CD14-positive monocyte (primary cell): ENCODE measurements at regions not wholly inside any gene's neighbourhood (a gene's known extent, or its start where the extent isn't known, plus 50 kb on each side); places are given as distances from the start of the nearest gene placed in this dataset.

Experiments
- DNase-seq, 3 donors: peaks; one replicate each; pipeline ENCODE4 v3.0.0-alpha.2; 2011 to 2022
- H2AFZ ChIP-seq: 2 replicates; pipeline ENCODE4 v1.6.0; 2012; ENCODE audit warnings: mild to moderate bottlenecking, low read depth, low read length, inconsistent platforms; ENCODE audit not compliant: insufficient read depth, poor library complexity, severe bottlenecking
- H3K27ac ChIP-seq, 2 donors: 1 replicate in 1 of 2; 2 replicates in 1 of 2; pipeline ENCODE4 v1.5.1; 2012 to 2013; ENCODE audit warnings: low read length in 2 of 2, control low read depth in 1 of 2, inconsistent platforms in 1 of 2, low read depth in 1 of 2, mild to moderate bottlenecking in 1 of 2
- H3K27me3 ChIP-seq, 2 donors: one replicate each; pipeline versions ENCODE4 v1.6.0 to v1.6.1; 2011 to 2013; ENCODE audit warnings: low read length in 2 of 2; ENCODE audit not compliant: control insufficient read depth in 2 of 2, insufficient read depth in 2 of 2
- H3K36me3 ChIP-seq, 2 donors: replicated peaks in 1 of 2; 1 replicate in 1 of 2; 2 replicates in 1 of 2; pipeline versions ENCODE4 v1.5.1 to v1.6.1; 2012 to 2013; ENCODE audit warnings: low read length in 2 of 2, control low read depth in 1 of 2, inconsistent platforms in 1 of 2, mild to moderate bottlenecking in 1 of 2; ENCODE audit not compliant: insufficient read depth in 2 of 2, control insufficient read depth in 1 of 2
- H3K4me1 ChIP-seq, 2 donors: 1 replicate in 1 of 2; 2 replicates in 1 of 2; pipeline versions ENCODE4 v1.5.1 to v1.6.1; 2012 to 2013; ENCODE audit warnings: low read length in 2 of 2, control low read depth in 1 of 2, inconsistent platforms in 1 of 2, mild to moderate bottlenecking in 1 of 2, moderate library complexity in 1 of 2; ENCODE audit not compliant: insufficient read depth in 2 of 2, control insufficient read depth in 1 of 2
- H3K4me2 ChIP-seq: replicated peaks from 2 replicates; pipeline ENCODE3; 2012; ENCODE audit warnings: low read length, moderate library complexity, mild to moderate bottlenecking; ENCODE audit not compliant: poor library complexity, severe bottlenecking; ENCODE audit errors: extremely low read depth
- H3K4me3 ChIP-seq, 3 experiments: fragments of 200-600 bp in 1 of 3; sonication (generic) in 1 of 3; replicated peaks in 1 of 3; 1 replicate in 2 of 3; 2 replicates in 1 of 3; pipeline ENCODE4 v1.5.1; 2011 to 2013; ENCODE audit warnings: low read length in 3 of 3, mild to moderate bottlenecking in 3 of 3, control low read depth in 2 of 3, low read depth in 2 of 3, inconsistent platforms in 1 of 3, moderate library complexity in 1 of 3
- H3K79me2 ChIP-seq: 2 replicates; pipeline ENCODE4 v1.6.0; 2012; ENCODE audit warnings: mild to moderate bottlenecking, control low read depth, inconsistent platforms, low read length, moderate library complexity; ENCODE audit not compliant: insufficient read depth
- H3K9ac ChIP-seq: 2 replicates; pipeline ENCODE4 v1.6.0; 2017; ENCODE audit warnings: low read length, mild to moderate bottlenecking; ENCODE audit not compliant: insufficient read depth, poor library complexity, severe bottlenecking
- H3K9me3 ChIP-seq, 2 donors: replicated peaks in 1 of 2; 1 replicate in 1 of 2; 2 replicates in 1 of 2; pipeline versions ENCODE4 v1.5.1 to v1.6.1; 2012 to 2013; ENCODE audit warnings: low read length in 2 of 2, control low read depth in 1 of 2; ENCODE audit not compliant: control insufficient read depth in 1 of 2, insufficient read depth in 1 of 2
- H4K20me1 ChIP-seq: 2 replicates; pipeline ENCODE4 v1.6.0; 2012; ENCODE audit warnings: mild to moderate bottlenecking, low read length, control low read depth, moderate library complexity; ENCODE audit not compliant: insufficient read depth
- H3K27ac Mint-ChIP-seq, 7 donors: one replicate each; pipeline ENCODE4 v1.8.0; 2020; ENCODE audit warnings: mild to moderate bottlenecking in 7 of 7, mixed read lengths in 7 of 7, moderate library complexity in 6 of 7, inconsistent platforms in 2 of 7
- H3K27me3 Mint-ChIP-seq, 3 donors: one replicate each; pipeline ENCODE4 v1.8.0; 2021 to 2022; ENCODE audit warnings: low read depth in 3 of 3, mild to moderate bottlenecking in 3 of 3, mixed read lengths in 3 of 3, moderate library complexity in 3 of 3, inconsistent platforms in 1 of 3
- H3K36me3 Mint-ChIP-seq, 2 donors: one replicate each; pipeline ENCODE4 v1.8.0; 2020; ENCODE audit warnings: mixed read lengths in 2 of 2, inconsistent platforms in 1 of 2, mild to moderate bottlenecking in 1 of 2
- H3K4me1 Mint-ChIP-seq: one replicate; pipeline ENCODE4 v1.8.0; 2020; ENCODE audit warnings: mild to moderate bottlenecking, mixed read lengths
- H3K4me3 Mint-ChIP-seq, 2 donors: one replicate each; pipeline ENCODE4 v1.8.0; 2020; ENCODE audit warnings: mild to moderate bottlenecking in 2 of 2, mixed read lengths in 2 of 2, moderate library complexity in 1 of 2
- H3K9me3 Mint-ChIP-seq, 7 donors: one replicate each; pipeline ENCODE4 v1.8.0; 2020 to 2022; ENCODE audit warnings: mixed read lengths in 7 of 7, mild to moderate bottlenecking in 6 of 7, moderate library complexity in 6 of 7, inconsistent platforms in 2 of 7
- CTCF ChIP-seq: fragments of 200-600 bp; IDR thresholded peaks from one replicate; pipeline ENCODE4 v1.8.0; 2022; ENCODE audit warnings: antibody characterized with exemption, mild to moderate bottlenecking
- WGBS: methylation state at CpG from one replicate; pipeline ENCODE4 v1.1.5; 2013; ENCODE audit warnings: missing lambda C conversion rate; ENCODE audit not compliant: insufficient coverage; 5-methylcytosine and 5-hydroxymethylcytosine counted together
- intact Hi-C, 2 donors: fragments of 100-400 bp; cut with micrococcal nuclease; formaldehyde crosslinking; loops; one replicate each; pipeline versions ENCODE4 v1.15.0 to v1.15.1; 2023

GRCh38 chr9:13513716-13514444 lies 234.4 kb upstream of the MPDZ start:
- Mint-ChIP-seq H3K4me1 (no peaks in the 10 kb centered on the region), H3K9me3 (peaks cover 0 to 5% (median 0%) of the 10 kb centered on the region in 7 donors), H3K4me3 (no peak overlapping the region), H3K27me3 (no peaks in the 10 kb centered on the region), H3K36me3 (no peaks in the 10 kb centered on the region), H3K27ac (no peak overlapping the region)
- no peak for TF ChIP-seq CTCF
- intact Hi-C loops, result no loop called here
- no peak overlapping the region for H3K4me2 ChIP-seq
- no peak overlapping the region for H3K27ac ChIP-seq
- 90% methylated on average over 8 of the region's 16 CpGs for WGBS
- H3K4me3 ChIP-seq, result no peak overlapping the region
- H3K36me3 ChIP-seq, result no peaks in the 10 kb centered on the region
- no peaks in the 10 kb centered on the region for H3K27me3 ChIP-seq
- no peaks in the 10 kb centered on the region for H3K79me2 ChIP-seq
- H3K9me3 ChIP-seq, result no peaks in the 10 kb centered on the region
- H4K20me1 ChIP-seq, result no peaks in the 10 kb centered on the region
- no peak overlapping the region for H3K9ac ChIP-seq
- no peak for DNase-seq
- H3K4me1 ChIP-seq, result no peaks in the 10 kb centered on the region
- no peak overlapping the region for H2AFZ ChIP-seq

GRCh38 chr9:13513286-13513685 lies 233.8 kb upstream of the MPDZ start:
- H3K4me1 ChIP-seq, result no peaks in the 10 kb centered on the region
- intact Hi-C loops, result no loop called here
- no peak for DNase-seq
- Mint-ChIP-seq H3K36me3 (no peaks in the 10 kb centered on the region), H3K9me3 (peaks cover 0 to 5% (median 0%) of the 10 kb centered on the region in 7 donors), H3K4me3 (no peak overlapping the region), H3K27ac (no peak overlapping the region), H3K4me1 (no peaks in the 10 kb centered on the region), H3K27me3 (no peaks in the 10 kb centered on the region)
- no peaks in the 10 kb centered on the region for H3K79me2 ChIP-seq
- H3K9me3 ChIP-seq, result no peaks in the 10 kb centered on the region
- no CpG with 5 or more reads among the region's 6 CpGs for WGBS
- no peak overlapping the region for H3K9ac ChIP-seq
- H3K27ac ChIP-seq, result no peak overlapping the region
- H2AFZ ChIP-seq, result no peak overlapping the region
- H4K20me1 ChIP-seq, result no peaks in the 10 kb centered on the region
- no peak for TF ChIP-seq CTCF
- H3K27me3 ChIP-seq, result no peaks in the 10 kb centered on the region
- no peaks in the 10 kb centered on the region for H3K36me3 ChIP-seq
- no peak overlapping the region for H3K4me2 ChIP-seq
- no peak overlapping the region for H3K4me3 ChIP-seq
